Mesothelial cell of epicardium (in vitro differentiated cells): ENCODE measurements at regions not wholly inside any gene's neighbourhood (a gene's known extent, or its start where the extent isn't known, plus 50 kb on each side); places are given as distances from the start of the nearest gene placed in this dataset.

Source experiments
- DNase-seq, 2 experiments: peaks; one replicate each; pipeline ENCODE4 v3.0.0; 2021; ENCODE audit warnings: low spot score in 2 of 2; ENCODE audit not compliant: unreplicated experiment in 2 of 2
- H3K27ac Mint-ChIP-seq: 2 replicates; pipeline ENCODE4 v1.8.0; 2021; ENCODE audit warnings: mixed read lengths
- H3K27me3 Mint-ChIP-seq: 2 replicates; pipeline ENCODE4 v1.8.0; 2021; ENCODE audit warnings: low read depth, mixed read lengths
- H3K36me3 Mint-ChIP-seq: 2 replicates; pipeline ENCODE4 v1.8.0; 2021; ENCODE audit warnings: mixed read lengths
- H3K4me1 Mint-ChIP-seq: 2 replicates; pipeline ENCODE4 v1.8.0; 2021; ENCODE audit warnings: mixed read lengths
- H3K4me3 Mint-ChIP-seq: 2 replicates; pipeline ENCODE4 v1.8.0; 2021; ENCODE audit warnings: mild to moderate bottlenecking, moderate library complexity, mixed read lengths
- H3K9me3 Mint-ChIP-seq: 2 replicates; pipeline ENCODE4 v1.8.0; 2021; ENCODE audit warnings: mixed read lengths
- CTCF ChIP-seq: fragments of 200-600 bp; sonication (generic); IDR thresholded peaks from one replicate; pipeline ENCODE4 v1.5.0; 2021; ENCODE audit warnings: antibody characterized with exemption; ENCODE audit not compliant: unreplicated experiment

- peaks cover 13% of the 10 kb centered on the region for H3K4me1 Mint-ChIP-seq
- peaks cover 2% of the 10 kb centered on the region for H3K9me3 Mint-ChIP-seq
- no peak overlapping the region for H3K27ac Mint-ChIP-seq
- TF ChIP-seq CTCF = no peak
- H3K27me3 Mint-ChIP-seq = no peaks in the 10 kb centered on the region
- DNase-seq = no peak
- H3K36me3 Mint-ChIP-seq = no peaks in the 10 kb centered on the region
- H3K4me3 Mint-ChIP-seq = no peak overlapping the region
Measured at GRCh38 chr4:138298431-138298830, 56.3 kb upstream of the SLC7A11 start.

GRCh38 chr4:138297743-138298405 lies 55.7 kb upstream of the SLC7A11 start:
- DNase-seq = no peak
- TF ChIP-seq CTCF = no peak
- H3K27ac Mint-ChIP-seq = no peak overlapping the region
- H3K4me3 Mint-ChIP-seq = no peak overlapping the region
- H3K9me3 Mint-ChIP-seq = no peaks in the 10 kb centered on the region
- H3K27me3 Mint-ChIP-seq = no peaks in the 10 kb centered on the region
- H3K36me3 Mint-ChIP-seq = no peaks in the 10 kb centered on the region
- H3K4me1 Mint-ChIP-seq = peaks cover 13% of the 10 kb centered on the region

GRCh38 chr4:138292321-138292720 lies 50.2 kb upstream of the SLC7A11 start:
- Mint-ChIP-seq H3K27me3 (no peaks in the 10 kb centered on the region), H3K4me1 (peaks cover 6% of the 10 kb centered on the region), H3K36me3 (no peaks in the 10 kb centered on the region), H3K9me3 (no peaks in the 10 kb centered on the region), H3K4me3 (no peak overlapping the region), H3K27ac (no peak overlapping the region)
- no peak for TF ChIP-seq CTCF
- DNase-seq = no peak
